IMR-90 (cell line): ENCODE measurements at regions not wholly inside any gene's neighbourhood (a gene's known extent, or its start where the extent isn't known, plus 50 kb on each side); places are given as distances from the start of the nearest gene placed in this dataset.

Experiments
- ATAC-seq: fragments of 200-7000 bp; cut with Tn5 transposase; 2 replicates; pipeline ENCODE4 v1.9.1; 2020; ENCODE audit warnings: low read depth, mild to moderate bottlenecking, moderate library complexity
- BruUV-seq: library from RNA; stranded (reverse); fragments of 400-500 nt; replicated peaks from 2 replicates; lab custom pipeline; 2021; lab: Mats Ljungman, UMichigan
- CTCF ChIA-PET: fragments of 300-600 bp; formaldehyde crosslinking; extraction: SDS; loops from one replicate; lab custom pipeline; 2021; ENCODE audit warnings: antibody characterized with exemption; lab: Yijun Ruan, JAX
- POLR2A ChIA-PET: fragments of 300-600 bp; sonication (Branson Sonifier 250); formaldehyde crosslinking; loops from one replicate; lab custom pipeline; 2022; ENCODE audit warnings: antibody characterized with exemption; ENCODE audit not compliant: unreplicated experiment; lab: Charles Lee
- DNase-seq: peaks from one replicate; pipeline ENCODE4 v3.0.0; 2013
- H2AFZ ChIP-seq: replicated peaks from 2 replicates; pipeline ENCODE3; 2013; ENCODE audit warnings: low read length, mild to moderate bottlenecking; ENCODE audit not compliant: poor library complexity
- H2AK5ac ChIP-seq: 2 replicates; pipeline ENCODE4 v1.6.1; 2013; ENCODE audit warnings: low read depth, low read length, inconsistent platforms
- H2AK9ac ChIP-seq: replicated peaks from 2 replicates; pipeline ENCODE3; 2013; ENCODE audit warnings: mild to moderate bottlenecking, low read depth, low read length, moderate library complexity; ENCODE audit not compliant: poor library complexity
- H2BK120ac ChIP-seq: 2 replicates; pipeline ENCODE4 v1.6.1; 2013; ENCODE audit warnings: low read depth, low read length, inconsistent platforms
- H2BK15ac ChIP-seq: 3 replicates; pipeline ENCODE4 v1.6.1; 2013; ENCODE audit warnings: low read depth, low read length, inconsistent platforms
- H2BK20ac ChIP-seq: 2 replicates; pipeline ENCODE4 v1.6.1; 2013; ENCODE audit warnings: low read depth, mild to moderate bottlenecking, inconsistent platforms, low read length, moderate library complexity
- H2BK5ac ChIP-seq: 2 replicates; pipeline ENCODE4 v1.6.1; 2013; ENCODE audit warnings: mild to moderate bottlenecking, low read depth, low read length, inconsistent platforms; ENCODE audit not compliant: poor library complexity, severe bottlenecking
- H3K14ac ChIP-seq: replicated peaks from 2 replicates; pipeline ENCODE4 v1.6.1; 2013; ENCODE audit warnings: low read depth, low read length, inconsistent platforms
- H3K18ac ChIP-seq: 2 replicates; pipeline ENCODE4 v1.6.1; 2013; ENCODE audit warnings: low read depth, low read length, control low read depth
- H3K23ac ChIP-seq: 2 replicates; pipeline ENCODE4 v1.6.1; 2013; ENCODE audit warnings: low read depth, low read length, inconsistent platforms
- H3K27ac ChIP-seq: 2 replicates; pipeline ENCODE4 v1.5.1; 2013; ENCODE audit warnings: mild to moderate bottlenecking, control low read depth, low read length; ENCODE audit not compliant: insufficient read depth
- H3K27me3 ChIP-seq: 2 replicates; pipeline ENCODE4 v1.6.1; 2013; ENCODE audit warnings: low read length; ENCODE audit not compliant: control insufficient read depth, insufficient read depth
- H3K36me3 ChIP-seq: 2 replicates; pipeline ENCODE4 v1.6.1; 2013; ENCODE audit warnings: low read length, mixed read lengths; ENCODE audit not compliant: control insufficient read depth, insufficient read depth
- H3K4ac ChIP-seq: 2 replicates; pipeline ENCODE4 v1.6.1; 2013; ENCODE audit warnings: low read depth, low read length, inconsistent platforms
- H3K4me1 ChIP-seq: 2 replicates; pipeline ENCODE4 v1.6.1; 2013; ENCODE audit warnings: low read length, mixed read lengths; ENCODE audit not compliant: control insufficient read depth, insufficient read depth
- H3K4me2 ChIP-seq: 2 replicates; pipeline ENCODE4 v1.6.1; 2013; ENCODE audit warnings: low read depth, mild to moderate bottlenecking, control low read depth, low read length, moderate library complexity
- H3K4me3 ChIP-seq: 2 replicates; pipeline ENCODE4 v1.5.1; 2013; ENCODE audit warnings: low read depth, mild to moderate bottlenecking, control low read depth, low read length, moderate library complexity; ENCODE audit not compliant: insufficient read depth
- H3K56ac ChIP-seq: 2 replicates; pipeline ENCODE4 v1.6.1; 2013; ENCODE audit warnings: low read length, inconsistent platforms; ENCODE audit not compliant: insufficient read depth; ENCODE audit errors: extremely low read depth
- H3K79me1 ChIP-seq, 2 experiments: 2 replicates each; pipeline ENCODE4 v1.6.1; 2013; ENCODE audit warnings: low read length in 2 of 2, inconsistent platforms in 1 of 2, low read depth in 1 of 2
- H3K9ac ChIP-seq: 2 replicates; pipeline ENCODE4 v1.6.1; 2013; ENCODE audit warnings: low read depth, low read length, control low read depth
- H3K9me1 ChIP-seq: 2 replicates; pipeline ENCODE4 v1.6.1; 2013; ENCODE audit warnings: low read length, inconsistent platforms; ENCODE audit not compliant: insufficient read depth
- H3K9me3 ChIP-seq: 2 replicates; pipeline ENCODE4 v1.6.1; 2013; ENCODE audit warnings: low read length; ENCODE audit not compliant: control insufficient read depth, insufficient read depth
- H4K20me1 ChIP-seq: 2 replicates; pipeline ENCODE4 v1.6.1; 2013; ENCODE audit warnings: low read length, inconsistent platforms; ENCODE audit not compliant: insufficient read depth
- H4K5ac ChIP-seq: 2 replicates; pipeline ENCODE4 v1.6.1; 2013; ENCODE audit warnings: mild to moderate bottlenecking, low read depth, low read length, control low read depth
- H4K8ac ChIP-seq, 2 experiments: 2 replicates each; pipeline ENCODE4 v1.6.1; 2013; ENCODE audit warnings: low read depth in 2 of 2, low read length in 2 of 2, control low read depth in 1 of 2, inconsistent platforms in 1 of 2
- H4K91ac ChIP-seq: 2 replicates; pipeline ENCODE4 v1.6.1; 2013; ENCODE audit warnings: low read depth, low read length, inconsistent platforms; ENCODE audit not compliant: insufficient read depth
- CEBPB ChIP-seq: IDR thresholded peaks from 2 replicates; pipeline ENCODE4 v1.6.1; 2012; ENCODE audit warnings: low read depth, low read length, improper control_type of control experiment
- CTCF ChIP-seq: conservative IDR thresholded peaks from 2 replicates; pipeline ENCODE4 v1.5.1; 2012; ENCODE audit warnings: mild to moderate bottlenecking, low read depth, low read length, improper control_type of control experiment
- FOS ChIP-seq: fragments of 150-350 bp; IDR thresholded peaks from 2 replicates; pipeline ENCODE4 v1.6.1; 2016; ENCODE audit warnings: low read depth, low read length
- MAFK ChIP-seq: IDR thresholded peaks from 2 replicates; pipeline ENCODE4 v1.6.1; 2012; ENCODE audit warnings: low read depth, low read length, improper control_type of control experiment
- MAZ ChIP-seq: IDR thresholded peaks from 2 replicates; pipeline ENCODE4 v1.6.1; 2012; ENCODE audit warnings: low read depth, mild to moderate bottlenecking, low read length, improper control_type of control experiment, moderate library complexity, borderline replicate concordance
- MXI1 ChIP-seq: IDR thresholded peaks from 2 replicates; pipeline ENCODE4 v1.6.1; 2012; ENCODE audit warnings: low read depth, mild to moderate bottlenecking, low read length, moderate library complexity, borderline replicate concordance
- NFE2L2 ChIP-seq: fragments of 150-350 bp; IDR thresholded peaks from 2 replicates; pipeline ENCODE4 v1.6.1; 2016; ENCODE audit warnings: low read depth, mild to moderate bottlenecking, low read length
- RAD21 ChIP-seq: IDR thresholded peaks from 2 replicates; pipeline ENCODE4 v1.6.1; 2012; ENCODE audit warnings: low read length, improper control_type of control experiment
- RCOR1 ChIP-seq: IDR thresholded peaks from 2 replicates; pipeline ENCODE4 v1.6.1; 2012; ENCODE audit warnings: mild to moderate bottlenecking, low read length, improper control_type of control experiment; ENCODE audit not compliant: insufficient replicate concordance
- SMC3 ChIP-seq: fragments of 150-350 bp; IDR thresholded peaks from 2 replicates; pipeline ENCODE4 v1.6.1; 2016; ENCODE audit warnings: low read depth, mild to moderate bottlenecking, antibody characterized with exemption, low read length, moderate library complexity
- USF2 ChIP-seq: fragments of 150-350 bp; IDR thresholded peaks from 2 replicates; pipeline ENCODE4 v1.6.1; 2017; ENCODE audit warnings: mild to moderate bottlenecking, antibody characterized with exemption, low read length, low read depth
- WGBS, 2 experiments: methylation state at CpG; one replicate each; pipeline versions ENCODE4 v1.1.5 to v1.1.7; 2013; ENCODE audit warnings: missing lambda C conversion rate in 2 of 2; ENCODE audit not compliant: insufficient read length in 1 of 2; ENCODE audit errors: extremely low coverage in 2 of 2; 5-methylcytosine and 5-hydroxymethylcytosine counted together
- dilution Hi-C: fragments of 300-500 bp; cut with HindIII; formaldehyde crosslinking; loops from one replicate; pipeline ENCODE4 v1.14.3; 2018; ENCODE audit warnings: low sequenced_read_pairs; ENCODE audit not compliant: unreplicated experiment
- in situ Hi-C: fragments of 300-500 bp; cut with MboI; formaldehyde crosslinking; loops from 3 replicates; pipeline ENCODE4 v1.14.3; 2019; ENCODE audit warnings: low sequenced_read_pairs, inconsistent platforms, mixed read lengths
- intact Hi-C: fragments of 100-400 bp; cut with micrococcal nuclease; formaldehyde crosslinking; loops from 2 replicates; pipeline ENCODE4 v1.10.0; 2022

DNA sequence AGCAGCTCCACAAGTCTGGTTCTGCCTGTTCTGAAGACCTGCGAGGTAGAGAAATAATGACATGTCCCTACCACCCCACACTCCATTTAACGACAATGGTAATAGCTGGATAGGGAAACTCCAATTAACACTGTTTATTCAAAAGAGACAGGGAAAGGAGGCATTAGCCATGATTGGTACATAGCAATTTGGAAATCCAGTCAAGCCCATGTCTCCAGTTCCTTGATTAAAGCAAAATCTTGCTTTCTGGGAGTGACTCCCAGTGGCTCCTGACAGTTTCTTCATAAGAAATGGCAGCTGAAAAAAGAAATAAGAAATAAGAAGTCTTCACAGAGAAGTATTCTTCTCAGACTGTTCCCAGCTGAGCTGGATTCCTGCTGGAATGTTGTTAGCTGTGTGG is 140.7 kb upstream of the LYZL2 start:
- Histone ChIP-seq H3K27me3 (no peaks in the 10 kb centered on the region), H4K5ac (no peak overlapping the region), H3K18ac (no peak overlapping the region), H3K4me1 (peaks cover 1% of the 10 kb centered on the region; the same call in 1 of the 2 replicates), H3K14ac (no peak overlapping the region), H3K27ac (no peak overlapping the region), H3K4me3 (no peak overlapping the region), H3K9me1 (peaks cover 4% of the 10 kb centered on the region), H2AK9ac (no peak overlapping the region), H3K9ac (no peak overlapping the region), H4K91ac (no peak overlapping the region), H2BK15ac (no peak overlapping the region), H3K4ac (no peak overlapping the region), H2BK5ac (no peak overlapping the region), H3K36me3 (no peaks in the 10 kb centered on the region), H3K23ac (no peak overlapping the region), H2AFZ (no peak overlapping the region), H4K20me1 (no peaks in the 10 kb centered on the region), H2AK5ac (no peak overlapping the region), H2BK20ac (no peak overlapping the region), H3K9me3 (peaks cover 22% of the 10 kb centered on the region), H3K56ac (no peak overlapping the region), H3K4me2 (no peak overlapping the region), H2BK120ac (no peak overlapping the region), H4K8ac (no peak overlapping the region), H3K79me1 (no peaks in the 10 kb centered on the region)
- BruUV-seq, result no TSS peak
- in situ Hi-C loops (loop anchor here (10.0 kb wide), 1 partner anchor 545 kb away; the partner anchor contains the start of gene ZEB1), intact Hi-C loops (no loop called here), dilution Hi-C loops (no loop called here)
- WGBS, 2 experiments, result no CpG with 5 or more reads among the region's 2 CpGs
- ATAC-seq, result no peak
- DNase-seq, result no peak
- CTCF ChIA-PET, result no interaction called here
- POLR2A ChIA-PET, result no interaction called here
- TF ChIP-seq RAD21 (no peak), NFE2L2 (no peak), USF2 (no peak), MAFK (no peak), SMC3 (no peak), RCOR1 (no peak), MXI1 (no peak), CTCF (no peak), MAZ (no peak), CEBPB (no peak), FOS (no peak)
